ENCODE measurements at regions not wholly inside any gene's neighbourhood (a gene's known extent, or its start where the extent isn't known, plus 50 kb on each side); places are given as distances from the start of the nearest gene placed in this dataset.

DNA sequence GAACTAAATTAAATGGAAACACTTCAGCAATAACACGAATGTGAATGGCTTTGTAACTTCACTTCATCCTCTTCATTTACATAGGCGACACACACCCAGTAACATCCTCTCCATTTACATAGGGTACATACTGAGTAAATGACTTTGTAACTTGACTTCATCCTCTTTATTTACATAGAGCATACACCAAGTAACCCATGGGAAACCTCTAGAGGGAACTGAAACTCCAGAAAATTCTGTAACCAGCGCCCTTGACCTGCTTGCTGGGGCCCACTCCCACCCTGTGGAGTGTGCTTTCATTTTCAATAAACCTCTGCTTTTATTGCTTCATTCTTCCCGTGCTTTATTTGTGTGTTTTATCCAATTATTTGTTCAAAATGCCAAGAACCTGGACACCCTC, 81.6 kb upstream of the OPRM1 start:
- Histone ChIP-seq H3K4me1 (ENCODE audit: control insufficient read depth, insufficient read depth, low read length) (peaks cover 46% of the 10 kb centered on the region), H3K4me3 (ENCODE audit: low read length) (no peak overlapping the region), H3K9ac (ENCODE audit: low read length) (no peak overlapping the region), H3K9me3 (ENCODE audit: control insufficient read depth, low read length) (no peaks in the 10 kb centered on the region), H3K27me3 (replicated peaks; ENCODE audit: control insufficient read depth, insufficient read depth, low read length) (no peaks in the 10 kb centered on the region), H3K36me3 (ENCODE audit: control insufficient read depth, insufficient read depth, low read length, severe bottlenecking) (no peaks in the 10 kb centered on the region)
- DNase-seq (ENCODE audit: low read depth) = no peak

DNA sequence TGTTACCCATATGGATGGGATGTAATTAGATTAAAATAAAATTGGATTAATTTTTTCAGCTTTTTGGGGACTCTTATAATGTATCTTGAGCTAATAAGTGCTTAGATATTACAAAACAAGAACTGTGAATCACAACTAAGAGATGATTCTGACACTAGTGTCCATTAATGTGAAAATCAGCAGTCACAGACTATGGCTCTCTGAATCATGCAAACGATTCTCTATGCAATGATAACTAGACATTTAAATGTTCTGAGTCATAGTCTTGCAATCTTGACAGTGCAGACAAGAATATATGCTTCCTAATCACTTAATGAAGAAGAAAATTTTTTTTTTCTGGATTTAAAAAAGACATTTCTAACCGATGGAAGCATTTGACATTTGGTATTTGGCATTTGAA, 82.2 kb upstream of the OPRM1 start:
- H3K4me3 ChIP-seq (ENCODE audit: low read length) = no peak overlapping the region
- no peaks in the 10 kb centered on the region for H3K36me3 ChIP-seq (ENCODE audit: control insufficient read depth, insufficient read depth, low read length, severe bottlenecking)
- no peak overlapping the region for H3K9ac ChIP-seq (ENCODE audit: low read length)
- no peaks in the 10 kb centered on the region for H3K9me3 ChIP-seq (ENCODE audit: control insufficient read depth, low read length)
- H3K4me1 ChIP-seq (ENCODE audit: control insufficient read depth, insufficient read depth, low read length) = peaks cover 46% of the 10 kb centered on the region
- H3K27me3 ChIP-seq (replicated peaks; ENCODE audit: control insufficient read depth, insufficient read depth, low read length) = no peaks in the 10 kb centered on the region
- DNase-seq (ENCODE audit: low read depth) = no peak

DNA sequence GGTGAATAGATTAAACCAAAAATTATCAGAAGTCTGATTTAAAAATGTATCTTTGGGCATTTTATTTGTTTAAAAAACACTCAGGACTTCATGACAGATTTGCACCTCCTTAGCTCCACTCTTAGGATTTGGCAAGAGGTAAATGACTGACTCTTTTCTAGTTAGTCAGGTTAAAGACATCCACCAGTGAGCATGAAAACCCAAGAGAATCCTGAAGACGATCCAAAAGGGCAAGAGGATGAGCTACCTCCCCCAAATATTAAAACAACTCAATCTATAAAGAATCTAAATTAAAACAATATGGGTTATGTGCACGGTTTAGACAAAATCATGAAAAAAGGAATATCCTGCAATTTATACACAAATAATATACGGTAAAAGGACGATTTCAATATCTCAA, 89.4 kb upstream of the OPRM1 start:
- Histone ChIP-seq H3K9ac (ENCODE audit: low read length) (no peak overlapping the region), H3K9me3 (ENCODE audit: control insufficient read depth, low read length) (no peaks in the 10 kb centered on the region), H3K4me1 (ENCODE audit: control insufficient read depth, insufficient read depth, low read length) (peaks cover 3% of the 10 kb centered on the region), H3K36me3 (ENCODE audit: control insufficient read depth, insufficient read depth, low read length, severe bottlenecking) (no peaks in the 10 kb centered on the region), H3K27me3 (replicated peaks; ENCODE audit: control insufficient read depth, insufficient read depth, low read length) (no peaks in the 10 kb centered on the region), H3K4me3 (ENCODE audit: low read length) (no peak overlapping the region)
- DNase-seq (ENCODE audit: low read depth) = no peak

DNA sequence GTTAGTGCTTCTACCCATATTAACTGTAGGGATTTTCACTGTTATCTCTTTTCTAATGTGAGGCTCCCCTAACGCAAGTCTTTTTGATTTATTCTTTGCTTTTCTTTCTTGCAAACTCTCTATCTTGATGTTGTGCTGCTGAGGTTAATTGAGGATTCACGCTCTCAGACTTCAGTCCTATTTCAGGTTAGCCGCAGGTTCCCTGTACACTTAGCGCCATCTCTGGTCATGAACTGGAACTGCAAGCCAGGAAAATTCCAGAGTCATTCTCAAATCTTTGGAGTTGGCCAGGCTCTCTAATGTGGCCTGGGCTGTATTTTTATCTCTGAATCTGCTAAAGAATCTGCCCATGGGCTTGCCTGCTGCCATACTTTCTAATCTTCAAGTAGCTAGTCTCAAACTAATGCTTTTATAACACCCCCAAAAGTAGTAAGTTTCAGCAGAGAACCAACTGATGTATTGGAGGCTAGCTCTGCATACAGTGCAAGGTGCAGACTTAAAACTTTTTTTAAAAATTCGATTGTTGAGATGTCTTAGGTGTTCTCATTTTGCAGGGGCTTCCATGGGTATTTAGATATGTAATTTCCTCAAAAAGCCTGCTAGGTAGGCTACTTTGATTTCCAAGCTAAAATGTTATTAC, 91.1 kb upstream of the OPRM1 start:
- H3K4me1 ChIP-seq (ENCODE audit: control insufficient read depth, insufficient read depth, low read length) = peaks cover 3% of the 10 kb centered on the region
- no peaks in the 10 kb centered on the region for H3K27me3 ChIP-seq (replicated peaks; ENCODE audit: control insufficient read depth, insufficient read depth, low read length)
- no peaks in the 10 kb centered on the region for H3K9me3 ChIP-seq (ENCODE audit: control insufficient read depth, low read length)
- peak overlapping the region; percentile 10 for H3K9ac ChIP-seq (ENCODE audit: low read length)
- no peaks in the 10 kb centered on the region for H3K36me3 ChIP-seq (ENCODE audit: control insufficient read depth, insufficient read depth, low read length, severe bottlenecking)
- H3K4me3 ChIP-seq (ENCODE audit: low read length) = no peak overlapping the region
- no peak for DNase-seq (ENCODE audit: low read depth)

DNA sequence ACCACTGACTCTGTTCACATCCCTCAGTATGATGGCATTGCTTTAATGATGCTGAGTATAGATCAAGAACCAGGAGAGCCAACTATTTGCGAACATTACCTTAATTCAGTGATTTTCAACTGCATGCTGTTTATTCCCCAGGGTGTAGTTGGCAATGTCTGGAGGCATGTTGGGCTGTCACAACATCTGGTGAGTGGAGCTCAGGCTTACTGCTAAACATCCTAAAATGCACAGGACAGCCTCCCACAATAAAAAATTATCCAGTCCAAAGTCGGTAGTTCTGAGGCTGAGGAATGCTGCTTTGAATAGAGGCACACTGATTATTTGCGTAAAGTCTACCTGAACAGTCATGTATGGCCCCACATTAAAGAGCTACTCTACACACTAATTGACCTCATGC, 94.8 kb upstream of the OPRM1 start:
- H3K4me1 ChIP-seq (ENCODE audit: control insufficient read depth, insufficient read depth, low read length) = peaks cover 3% of the 10 kb centered on the region
- no peaks in the 10 kb centered on the region for H3K27me3 ChIP-seq (replicated peaks; ENCODE audit: control insufficient read depth, insufficient read depth, low read length)
- H3K36me3 ChIP-seq (ENCODE audit: control insufficient read depth, insufficient read depth, low read length, severe bottlenecking) = no peaks in the 10 kb centered on the region
- no peaks in the 10 kb centered on the region for H3K9me3 ChIP-seq (ENCODE audit: control insufficient read depth, low read length)
- DNase-seq (ENCODE audit: low read depth) = no peak
- H3K9ac ChIP-seq (ENCODE audit: low read length) = no peak overlapping the region
- no peak overlapping the region for H3K4me3 ChIP-seq (ENCODE audit: low read length)

DNA sequence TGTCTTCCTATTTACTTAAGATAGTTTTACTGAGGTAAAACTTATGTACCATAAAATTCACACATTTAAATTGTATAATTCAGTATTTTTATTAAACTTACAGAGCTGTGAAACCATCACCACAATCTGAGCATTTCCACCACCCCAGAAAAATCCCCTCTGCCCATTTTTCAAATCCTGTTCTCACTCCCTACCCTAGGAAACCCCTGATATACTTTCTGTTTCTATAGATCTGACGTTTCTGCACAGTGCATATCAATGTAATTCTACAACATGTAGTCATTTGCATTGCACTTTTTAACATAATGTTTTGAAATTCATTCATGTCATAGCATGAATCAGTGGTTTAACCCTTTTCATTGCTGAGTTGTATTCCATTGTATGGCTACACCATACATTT, 96.7 kb upstream of the OPRM1 start:
- H3K36me3 ChIP-seq (ENCODE audit: control insufficient read depth, insufficient read depth, low read length, severe bottlenecking) = no peaks in the 10 kb centered on the region
- DNase-seq (ENCODE audit: low read depth) = no peak
- no peaks in the 10 kb centered on the region for H3K4me1 ChIP-seq (ENCODE audit: control insufficient read depth, insufficient read depth, low read length)
- H3K4me3 ChIP-seq (ENCODE audit: low read length) = no peak overlapping the region
- no peaks in the 10 kb centered on the region for H3K9me3 ChIP-seq (ENCODE audit: control insufficient read depth, low read length)
- no peaks in the 10 kb centered on the region for H3K27me3 ChIP-seq (replicated peaks; ENCODE audit: control insufficient read depth, insufficient read depth, low read length)
- no peak overlapping the region for H3K9ac ChIP-seq (ENCODE audit: low read length)

DNA sequence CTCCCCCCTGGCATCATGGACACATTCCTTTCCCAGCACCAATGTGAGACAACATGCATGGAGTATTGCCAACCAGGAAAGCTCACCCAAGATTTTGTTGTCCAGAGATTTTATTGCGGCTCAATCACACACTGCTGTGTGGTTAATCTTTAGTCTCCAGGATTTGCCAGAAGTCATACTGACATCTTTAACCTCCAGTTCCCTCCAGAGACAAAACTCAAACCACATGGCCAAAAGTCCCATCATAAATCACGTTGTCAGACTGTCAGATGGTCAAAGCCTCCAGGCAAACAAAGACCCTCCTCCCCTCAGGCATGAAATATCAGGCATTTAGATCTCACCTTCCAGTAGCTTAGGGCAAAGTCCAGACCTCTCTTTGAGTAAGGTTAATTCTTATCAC, 97.3 kb upstream of the OPRM1 start:
- DNase-seq (ENCODE audit: low read depth) = no peak

DNA sequence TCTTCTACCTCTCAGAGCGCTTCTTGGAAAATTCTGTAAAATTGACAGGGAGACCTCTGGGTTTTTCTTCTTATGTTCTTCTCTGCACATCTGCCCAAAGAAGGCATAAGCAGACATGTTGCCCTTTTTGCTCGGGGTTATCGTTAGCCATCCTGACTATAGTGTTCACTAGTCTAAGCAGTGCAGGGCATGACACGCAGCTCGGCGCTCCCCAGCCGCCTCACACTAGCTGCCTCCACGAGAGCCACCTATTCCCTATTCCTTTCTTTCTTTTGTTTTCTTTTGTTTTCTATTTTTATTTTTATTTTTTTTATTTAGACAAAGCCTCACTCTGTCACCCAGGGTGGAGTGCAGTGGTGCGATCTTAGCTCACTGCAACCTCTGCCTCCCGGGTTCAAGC, 100.2 kb upstream of the OPRM1 start:
- Histone ChIP-seq H3K4me3 (ENCODE audit: low read length) (no peak overlapping the region), H3K9me3 (ENCODE audit: control insufficient read depth, low read length) (no peaks in the 10 kb centered on the region), H3K36me3 (ENCODE audit: control insufficient read depth, insufficient read depth, low read length, severe bottlenecking) (no peaks in the 10 kb centered on the region), H3K27me3 (replicated peaks; ENCODE audit: control insufficient read depth, insufficient read depth, low read length) (no peaks in the 10 kb centered on the region), H3K9ac (ENCODE audit: low read length) (no peak overlapping the region), H3K4me1 (ENCODE audit: control insufficient read depth, insufficient read depth, low read length) (no peaks in the 10 kb centered on the region)
- DNase-seq (ENCODE audit: low read depth) = no peak

More for the DNA sequence above, 97.3 kb upstream of the OPRM1 start:
- Histone ChIP-seq H3K27me3 (replicated peaks; ENCODE audit: control insufficient read depth, insufficient read depth, low read length) (no peaks in the 10 kb centered on the region), H3K4me3 (ENCODE audit: low read length) (no peak overlapping the region), H3K4me1 (ENCODE audit: control insufficient read depth, insufficient read depth, low read length) (no peaks in the 10 kb centered on the region), H3K9ac (ENCODE audit: low read length) (no peak overlapping the region), H3K36me3 (ENCODE audit: control insufficient read depth, insufficient read depth, low read length, severe bottlenecking) (no peaks in the 10 kb centered on the region), H3K9me3 (ENCODE audit: control insufficient read depth, low read length) (no peaks in the 10 kb centered on the region)

DNA sequence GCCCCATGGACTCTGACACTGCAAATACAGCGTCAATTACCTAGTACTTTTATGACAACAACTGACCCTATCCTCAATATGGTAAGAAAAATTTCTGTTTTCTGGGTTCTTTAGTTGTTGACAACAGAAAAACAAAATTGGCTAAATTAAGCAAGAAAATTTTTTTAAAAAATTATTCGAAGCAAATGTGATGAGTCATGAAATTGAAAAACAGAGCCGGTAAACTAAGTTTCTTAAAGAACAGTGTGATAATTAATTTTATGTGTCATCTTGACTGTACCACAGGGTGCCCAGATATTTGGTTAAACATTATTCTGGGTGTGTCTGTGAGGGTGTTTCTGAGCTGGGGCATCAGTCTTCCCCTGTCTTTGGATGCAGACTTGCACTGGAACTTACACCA, 107.6 kb upstream of the OPRM1 start:
- no peak overlapping the region for H3K9ac ChIP-seq (ENCODE audit: low read length)
- H3K27me3 ChIP-seq (replicated peaks; ENCODE audit: control insufficient read depth, insufficient read depth, low read length) = no peaks in the 10 kb centered on the region
- peaks cover 3% of the 10 kb centered on the region for H3K4me1 ChIP-seq (ENCODE audit: control insufficient read depth, insufficient read depth, low read length)
- H3K9me3 ChIP-seq (ENCODE audit: control insufficient read depth, low read length) = no peaks in the 10 kb centered on the region
- H3K4me3 ChIP-seq (ENCODE audit: low read length) = no peak overlapping the region
- no peaks in the 10 kb centered on the region for H3K36me3 ChIP-seq (ENCODE audit: control insufficient read depth, insufficient read depth, low read length, severe bottlenecking)
- DNase-seq (ENCODE audit: low read depth) = no peak

DNA sequence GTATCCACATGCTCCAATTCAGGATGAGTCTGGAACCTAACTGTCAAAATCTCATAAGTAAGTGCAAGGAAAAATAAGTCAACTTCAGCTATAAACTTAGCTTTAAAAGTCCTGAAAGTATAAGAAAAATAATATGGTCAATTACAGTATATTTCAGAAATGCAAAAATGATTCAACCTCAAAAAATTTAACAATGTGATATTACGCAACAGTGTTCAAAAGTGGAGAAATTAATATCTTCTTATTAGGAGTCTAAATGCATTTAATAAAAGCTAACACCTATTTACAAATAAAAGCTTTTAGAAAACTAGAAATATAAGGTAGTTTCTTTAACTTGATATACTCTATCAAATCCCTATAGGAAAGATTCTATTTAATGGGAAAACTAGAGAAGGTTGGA, 111.2 kb upstream of the OPRM1 start:
- H3K9me3 ChIP-seq (ENCODE audit: control insufficient read depth, low read length) = no peaks in the 10 kb centered on the region
- H3K27me3 ChIP-seq (replicated peaks; ENCODE audit: control insufficient read depth, insufficient read depth, low read length) = no peaks in the 10 kb centered on the region

DNA sequence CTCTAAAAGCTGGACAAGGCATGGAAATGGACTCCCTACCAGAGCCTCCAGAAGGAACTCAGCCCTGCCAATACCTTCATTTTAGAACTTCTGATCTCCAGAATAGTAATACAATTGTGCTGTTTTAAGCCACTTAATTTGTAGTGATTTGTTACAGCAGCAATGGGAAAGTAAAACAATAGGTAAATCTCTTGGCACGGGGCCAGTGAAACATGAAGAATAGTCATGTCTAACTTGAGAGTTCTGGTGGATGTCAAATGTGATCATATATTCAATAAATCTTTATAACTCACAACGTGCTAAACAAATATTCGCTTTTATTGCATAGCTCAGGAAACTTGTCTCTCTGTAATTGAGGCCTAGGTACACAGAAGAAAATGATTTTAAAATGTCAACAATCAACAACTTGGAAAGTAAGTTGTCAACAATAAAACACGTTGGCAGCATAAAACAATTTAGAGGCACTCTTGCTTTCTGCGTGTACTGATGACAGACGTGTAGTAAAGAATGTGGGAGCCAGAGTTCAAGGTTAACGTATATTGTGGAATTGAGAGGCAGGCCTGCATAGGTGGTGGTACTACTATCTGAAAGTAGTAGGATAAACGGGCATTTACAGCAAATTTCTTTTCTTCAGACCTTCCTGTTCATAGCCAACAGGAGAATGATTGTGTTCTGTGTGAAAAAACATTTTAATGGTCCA, 140.5 kb upstream of the OPRM1 start:
- DNase-seq (ENCODE audit: low read depth) = no peak

More for the DNA sequence above, 111.2 kb upstream of the OPRM1 start:
- DNase-seq (ENCODE audit: low read depth) = no peak
- Histone ChIP-seq H3K9ac (ENCODE audit: low read length) (no peak overlapping the region), H3K4me1 (ENCODE audit: control insufficient read depth, insufficient read depth, low read length) (peaks cover 3% of the 10 kb centered on the region), H3K36me3 (ENCODE audit: control insufficient read depth, insufficient read depth, low read length, severe bottlenecking) (no peaks in the 10 kb centered on the region), H3K4me3 (ENCODE audit: low read length) (no peak overlapping the region)

DNA sequence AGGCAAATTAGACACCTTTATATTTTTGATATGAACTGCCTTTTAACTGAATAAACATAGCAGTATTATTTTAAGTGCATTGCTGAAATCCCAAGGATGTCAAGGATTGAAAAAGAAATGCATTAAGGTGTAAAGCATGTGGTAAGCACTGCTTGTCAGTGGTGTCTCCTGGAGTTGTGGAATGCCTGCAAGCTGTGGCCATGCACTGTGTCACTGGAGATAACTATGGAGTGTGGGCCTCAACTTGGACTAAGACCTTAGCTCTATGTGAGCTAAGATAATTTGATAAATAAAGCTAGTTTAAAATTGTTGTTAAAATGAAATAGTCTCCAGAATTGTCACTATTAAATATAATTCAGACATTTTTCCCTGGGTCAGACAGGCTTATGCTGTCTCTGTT, 156.6 kb upstream of the OPRM1 start:
- Histone ChIP-seq H3K9me3 (ENCODE audit: control insufficient read depth, low read length) (peaks cover 7% of the 10 kb centered on the region), H3K27me3 (replicated peaks; ENCODE audit: control insufficient read depth, insufficient read depth, low read length) (no peaks in the 10 kb centered on the region), H3K4me3 (ENCODE audit: low read length) (no peak overlapping the region), H3K4me1 (ENCODE audit: control insufficient read depth, insufficient read depth, low read length) (no peaks in the 10 kb centered on the region), H3K9ac (ENCODE audit: low read length) (no peak overlapping the region), H3K36me3 (ENCODE audit: control insufficient read depth, insufficient read depth, low read length, severe bottlenecking) (no peaks in the 10 kb centered on the region)
- no peak for DNase-seq (ENCODE audit: low read depth)

More for the DNA sequence above, 140.5 kb upstream of the OPRM1 start:
- Histone ChIP-seq H3K9ac (ENCODE audit: low read length) (no peak overlapping the region), H3K9me3 (ENCODE audit: control insufficient read depth, low read length) (peaks cover 3% of the 10 kb centered on the region), H3K4me3 (ENCODE audit: low read length) (no peak overlapping the region), H3K27me3 (replicated peaks; ENCODE audit: control insufficient read depth, insufficient read depth, low read length) (no peaks in the 10 kb centered on the region), H3K36me3 (ENCODE audit: control insufficient read depth, insufficient read depth, low read length, severe bottlenecking) (no peaks in the 10 kb centered on the region), H3K4me1 (ENCODE audit: control insufficient read depth, insufficient read depth, low read length) (no peaks in the 10 kb centered on the region)

Data from adipocyte (in vitro differentiated cells).